ENCODE measurements at regions not wholly inside any gene's neighbourhood (a gene's known extent, or its start where the extent isn't known, plus 50 kb on each side); places are given as distances from the start of the nearest gene placed in this dataset.

- no peak overlapping the region for H3K4me3 ChIP-seq (ENCODE audit: low read depth, low read length)
- TF ChIP-seq CTCF (IDR thresholded peaks at IDR 0.05; ENCODE audit: low read depth, low read length) (no peak), MYC (IDR thresholded peaks at IDR 0.05; ENCODE audit: low read depth, low read length) (no peak), MAX (IDR thresholded peaks at IDR 0.05; ENCODE audit: low read depth, low read length) (no peak)
- DNase-seq (ENCODE audit: low read depth) = peak; percentile 56
Observed at GRCh38 chr5:56517011-56517416, 283.9 kb upstream of the ANKRD55 start.

- H3K4me3 ChIP-seq (ENCODE audit: low read depth, low read length) = no peak overlapping the region
- no peak for DNase-seq (ENCODE audit: low read depth)
- TF ChIP-seq CTCF (IDR thresholded peaks at IDR 0.05; ENCODE audit: low read depth, low read length) = no peak
- no peak for TF ChIP-seq POLR2A (IDR thresholded peaks at IDR 0.05; ENCODE audit: extremely low read depth, insufficient read length)
Observed at GRCh38 chr5:56516441-56516840, 283.3 kb upstream of the ANKRD55 start.

- no peak for TF ChIP-seq MAX (IDR thresholded peaks at IDR 0.05; ENCODE audit: low read depth, low read length)
- TF ChIP-seq CTCF (IDR thresholded peaks at IDR 0.05; ENCODE audit: low read depth, low read length) = no peak
- DNase-seq (ENCODE audit: low read depth) = no peak
- H3K4me3 ChIP-seq (ENCODE audit: low read depth, low read length) = no peak overlapping the region
Observed at GRCh38 chr5:56516035-56516434, 282.9 kb upstream of the ANKRD55 start.

GRCh38 chr5:56515011-56515410 is 281.9 kb upstream of the ANKRD55 start:
- TF ChIP-seq MAX (IDR thresholded peaks at IDR 0.05; ENCODE audit: low read depth, low read length) (no peak), POLR2A (IDR thresholded peaks at IDR 0.05; ENCODE audit: extremely low read depth, insufficient read length) (no peak), CTCF (IDR thresholded peaks at IDR 0.05; ENCODE audit: low read depth, low read length) (no peak), MYC (IDR thresholded peaks at IDR 0.05; ENCODE audit: low read depth, low read length) (no peak)
- DNase-seq (ENCODE audit: low read depth) = no peak
- H3K4me3 ChIP-seq (ENCODE audit: low read depth, low read length) = no peak overlapping the region

- no peak for DNase-seq (ENCODE audit: low read depth)
- no peak overlapping the region for H3K4me3 ChIP-seq (ENCODE audit: low read depth, low read length)
- TF ChIP-seq MYC (IDR thresholded peaks at IDR 0.05; ENCODE audit: low read depth, low read length) (no peak), CTCF (IDR thresholded peaks at IDR 0.05; ENCODE audit: low read depth, low read length) (no peak), MAX (IDR thresholded peaks at IDR 0.05; ENCODE audit: low read depth, low read length) (no peak), POLR2A (IDR thresholded peaks at IDR 0.05; ENCODE audit: extremely low read depth, insufficient read length) (no peak)
Observed at GRCh38 chr5:56514245-56514644, 281.1 kb upstream of the ANKRD55 start.

- no peak for DNase-seq (ENCODE audit: low read depth)
- TF ChIP-seq MAX (IDR thresholded peaks at IDR 0.05; ENCODE audit: low read depth, low read length) (no peak), POLR2A (IDR thresholded peaks at IDR 0.05; ENCODE audit: extremely low read depth, insufficient read length) (no peak), MYC (IDR thresholded peaks at IDR 0.05; ENCODE audit: low read depth, low read length) (no peak), CTCF (IDR thresholded peaks at IDR 0.05; ENCODE audit: low read depth, low read length) (no peak)
- H3K4me3 ChIP-seq (ENCODE audit: low read depth, low read length) = no peak overlapping the region
Observed at GRCh38 chr5:56513141-56513540, 280.0 kb upstream of the ANKRD55 start.
